ENCODE measurements at regions not wholly inside any gene's neighbourhood (a gene's known extent, or its start where the extent isn't known, plus 50 kb on each side); places are given as distances from the start of the nearest gene placed in this dataset.

GRCh38 chr2:14220101-14220500, 412.4 kb upstream of the LRATD1 start:
- TF ChIP-seq, protein P1, sequence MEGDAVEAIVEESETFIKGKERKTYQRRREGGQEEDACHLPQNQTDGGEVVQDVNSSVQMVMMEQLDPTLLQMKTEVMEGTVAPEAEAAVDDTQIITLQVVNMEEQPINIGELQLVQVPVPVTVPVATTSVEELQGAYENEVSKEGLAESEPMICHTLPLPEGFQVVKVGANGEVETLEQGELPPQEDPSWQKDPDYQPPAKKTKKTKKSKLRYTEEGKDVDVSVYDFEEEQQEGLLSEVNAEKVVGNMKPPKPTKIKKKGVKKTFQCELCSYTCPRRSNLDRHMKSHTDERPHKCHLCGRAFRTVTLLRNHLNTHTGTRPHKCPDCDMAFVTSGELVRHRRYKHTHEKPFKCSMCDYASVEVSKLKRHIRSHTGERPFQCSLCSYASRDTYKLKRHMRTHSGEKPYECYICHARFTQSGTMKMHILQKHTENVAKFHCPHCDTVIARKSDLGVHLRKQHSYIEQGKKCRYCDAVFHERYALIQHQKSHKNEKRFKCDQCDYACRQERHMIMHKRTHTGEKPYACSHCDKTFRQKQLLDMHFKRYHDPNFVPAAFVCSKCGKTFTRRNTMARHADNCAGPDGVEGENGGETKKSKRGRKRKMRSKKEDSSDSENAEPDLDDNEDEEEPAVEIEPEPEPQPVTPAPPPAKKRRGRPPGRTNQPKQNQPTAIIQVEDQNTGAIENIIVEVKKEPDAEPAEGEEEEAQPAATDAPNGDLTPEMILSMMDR (IDR thresholded peaks at IDR 0.05) = no peak
- TF ChIP-seq POLR2A (IDR thresholded peaks at IDR 0.05) = no peak

Measured in heart left ventricle (tissue), 13 donors.